ENCODE measurements at regions not wholly inside any gene's neighbourhood (a gene's known extent, or its start where the extent isn't known, plus 50 kb on each side); places are given as distances from the start of the nearest gene placed in this dataset.
"Not testable (repeated sequence)": the region's sequence is repeated elsewhere in the genome, so short reads cannot be mapped to it uniquely, and the experiment has no call there.

DNA sequence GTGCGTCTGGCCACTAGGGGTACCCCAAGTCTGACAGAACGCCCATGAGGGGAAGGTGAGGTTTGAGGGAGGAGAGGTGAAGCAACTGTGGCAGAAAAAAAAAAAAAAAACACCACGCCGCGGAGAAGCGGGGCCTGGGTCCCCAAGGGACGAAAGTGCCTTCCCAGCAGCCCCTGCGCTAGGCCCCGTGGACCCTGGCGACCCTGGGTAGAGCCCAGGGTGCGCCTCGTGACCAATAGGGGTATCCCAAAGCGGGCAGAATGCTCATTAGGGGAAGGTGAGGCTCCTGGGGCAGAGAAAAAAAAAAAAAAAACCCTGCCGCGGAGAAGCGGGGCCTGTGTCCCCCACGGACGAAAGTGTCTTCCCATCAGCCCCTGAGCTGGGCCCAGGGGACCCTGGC, 191.4 kb downstream of the POTEM start:
- TF ChIP-seq, protein P1, sequence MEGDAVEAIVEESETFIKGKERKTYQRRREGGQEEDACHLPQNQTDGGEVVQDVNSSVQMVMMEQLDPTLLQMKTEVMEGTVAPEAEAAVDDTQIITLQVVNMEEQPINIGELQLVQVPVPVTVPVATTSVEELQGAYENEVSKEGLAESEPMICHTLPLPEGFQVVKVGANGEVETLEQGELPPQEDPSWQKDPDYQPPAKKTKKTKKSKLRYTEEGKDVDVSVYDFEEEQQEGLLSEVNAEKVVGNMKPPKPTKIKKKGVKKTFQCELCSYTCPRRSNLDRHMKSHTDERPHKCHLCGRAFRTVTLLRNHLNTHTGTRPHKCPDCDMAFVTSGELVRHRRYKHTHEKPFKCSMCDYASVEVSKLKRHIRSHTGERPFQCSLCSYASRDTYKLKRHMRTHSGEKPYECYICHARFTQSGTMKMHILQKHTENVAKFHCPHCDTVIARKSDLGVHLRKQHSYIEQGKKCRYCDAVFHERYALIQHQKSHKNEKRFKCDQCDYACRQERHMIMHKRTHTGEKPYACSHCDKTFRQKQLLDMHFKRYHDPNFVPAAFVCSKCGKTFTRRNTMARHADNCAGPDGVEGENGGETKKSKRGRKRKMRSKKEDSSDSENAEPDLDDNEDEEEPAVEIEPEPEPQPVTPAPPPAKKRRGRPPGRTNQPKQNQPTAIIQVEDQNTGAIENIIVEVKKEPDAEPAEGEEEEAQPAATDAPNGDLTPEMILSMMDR (IDR thresholded peaks at IDR 0.05) = not testable (repeated sequence)
- not testable (repeated sequence) for TF ChIP-seq SIN3A (IDR thresholded peaks at IDR 0.05; ENCODE audit: borderline replicate concordance, low read depth, low read length); FOXJ3 (CRISPR knock-in tag; IDR thresholded peaks at IDR 0.05); CHD2 (IDR thresholded peaks at IDR 0.05; ENCODE audit: low read length, partially characterized antibody); EP300 (IDR thresholded peaks at IDR 0.05; ENCODE audit: borderline replicate concordance in 1 of 2, low read depth in 1 of 2, low read length in 1 of 2); POLR2AphosphoS5 (IDR thresholded peaks at IDR 0.05; ENCODE audit: low read depth, low read length); TAF1 (IDR thresholded peaks at IDR 0.05; ENCODE audit: borderline replicate concordance, low read depth, low read length); FOXM1 (IDR thresholded peaks at IDR 0.05; ENCODE audit: low read depth); EZH2phosphoT487 (IDR thresholded peaks at IDR 0.05; ENCODE audit: borderline replicate concordance, low read depth); TEAD4 (IDR thresholded peaks at IDR 0.05; ENCODE audit: borderline replicate concordance, insufficient read depth)
- TF ChIP-seq, protein P2, sequence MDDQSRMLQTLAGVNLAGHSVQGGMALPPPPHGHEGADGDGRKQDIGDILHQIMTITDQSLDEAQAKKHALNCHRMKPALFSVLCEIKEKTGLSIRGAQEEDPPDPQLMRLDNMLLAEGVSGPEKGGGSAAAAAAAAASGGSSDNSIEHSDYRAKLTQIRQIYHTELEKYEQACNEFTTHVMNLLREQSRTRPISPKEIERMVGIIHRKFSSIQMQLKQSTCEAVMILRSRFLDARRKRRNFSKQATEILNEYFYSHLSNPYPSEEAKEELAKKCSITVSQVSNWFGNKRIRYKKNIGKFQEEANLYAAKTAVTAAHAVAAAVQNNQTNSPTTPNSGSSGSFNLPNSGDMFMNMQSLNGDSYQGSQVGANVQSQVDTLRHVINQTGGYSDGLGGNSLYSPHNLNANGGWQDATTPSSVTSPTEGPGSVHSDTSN (IDR thresholded peaks at IDR 0.05) = not testable (repeated sequence)
- TF ChIP-seq, protein P3, sequence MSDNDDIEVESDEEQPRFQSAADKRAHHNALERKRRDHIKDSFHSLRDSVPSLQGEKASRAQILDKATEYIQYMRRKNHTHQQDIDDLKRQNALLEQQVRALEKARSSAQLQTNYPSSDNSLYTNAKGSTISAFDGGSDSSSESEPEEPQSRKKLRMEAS (IDR thresholded peaks at IDR 0.05; ENCODE audit: low read depth) = not testable (repeated sequence)
